Hepatocyte (in vitro differentiated cells): ENCODE measurements at regions not wholly inside any gene's neighbourhood (a gene's known extent, or its start where the extent isn't known, plus 50 kb on each side); places are given as distances from the start of the nearest gene placed in this dataset.

Experiments
- EZH2 ChIP-seq: fragments of 200-600 bp; sonication (generic); IDR thresholded peaks from 2 replicates; pipeline ENCODE4 v1.6.1; 2016; ENCODE audit warnings: antibody characterized with exemption, mild to moderate bottlenecking, borderline replicate concordance
- TF ChIP-seq, protein P1 (sequence below): fragments of 200-600 bp; sonication (generic); IDR thresholded peaks from 2 replicates; pipeline ENCODE4 v1.5.1; 2016; ENCODE audit warnings: antibody characterized with exemption, mild to moderate bottlenecking; ENCODE audit not compliant: poor library complexity

DNA sequence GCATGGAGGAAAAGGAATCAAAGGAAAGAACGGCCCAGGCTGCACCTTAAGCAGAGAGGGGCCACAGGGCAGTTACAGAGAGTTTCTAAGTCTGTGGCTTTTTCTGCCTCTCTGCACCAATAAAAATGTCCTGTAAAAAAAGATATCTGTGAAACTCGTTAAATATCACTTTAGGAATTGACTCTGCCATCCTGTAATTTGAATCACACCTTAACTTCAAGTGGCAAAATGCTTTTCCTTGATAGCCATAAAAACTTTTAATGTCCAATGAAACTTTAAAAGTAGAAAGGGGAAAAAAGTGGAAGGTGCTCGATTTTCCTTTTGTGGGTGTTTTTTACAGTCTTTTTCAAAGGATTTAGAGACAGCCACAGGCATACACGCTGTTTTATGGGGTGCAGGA lies 255.7 kb downstream of the ARRDC4 start:
- TF ChIP-seq, protein P1, sequence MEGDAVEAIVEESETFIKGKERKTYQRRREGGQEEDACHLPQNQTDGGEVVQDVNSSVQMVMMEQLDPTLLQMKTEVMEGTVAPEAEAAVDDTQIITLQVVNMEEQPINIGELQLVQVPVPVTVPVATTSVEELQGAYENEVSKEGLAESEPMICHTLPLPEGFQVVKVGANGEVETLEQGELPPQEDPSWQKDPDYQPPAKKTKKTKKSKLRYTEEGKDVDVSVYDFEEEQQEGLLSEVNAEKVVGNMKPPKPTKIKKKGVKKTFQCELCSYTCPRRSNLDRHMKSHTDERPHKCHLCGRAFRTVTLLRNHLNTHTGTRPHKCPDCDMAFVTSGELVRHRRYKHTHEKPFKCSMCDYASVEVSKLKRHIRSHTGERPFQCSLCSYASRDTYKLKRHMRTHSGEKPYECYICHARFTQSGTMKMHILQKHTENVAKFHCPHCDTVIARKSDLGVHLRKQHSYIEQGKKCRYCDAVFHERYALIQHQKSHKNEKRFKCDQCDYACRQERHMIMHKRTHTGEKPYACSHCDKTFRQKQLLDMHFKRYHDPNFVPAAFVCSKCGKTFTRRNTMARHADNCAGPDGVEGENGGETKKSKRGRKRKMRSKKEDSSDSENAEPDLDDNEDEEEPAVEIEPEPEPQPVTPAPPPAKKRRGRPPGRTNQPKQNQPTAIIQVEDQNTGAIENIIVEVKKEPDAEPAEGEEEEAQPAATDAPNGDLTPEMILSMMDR: no peak
- no peak for TF ChIP-seq EZH2
